ENCODE measurements at regions not wholly inside any gene's neighbourhood (a gene's known extent, or its start where the extent isn't known, plus 50 kb on each side); places are given as distances from the start of the nearest gene placed in this dataset.
"Not testable (repeated sequence)": the region's sequence is repeated elsewhere in the genome, so short reads cannot be mapped to it uniquely, and the experiment has no call there.

- in situ Hi-C loops (cut with MboI; ENCODE audit: low pct_unique_long_range_greater_than_20kb, low sequenced_read_pairs, unreplicated experiment) = no loop called here
- no peak for TF ChIP-seq CTCF (IDR thresholded peaks at IDR 0.05; ENCODE audit: extremely low read depth, insufficient read depth, missing control alignments)
- DNase-seq (ENCODE audit: low spot score) = no peak
These were observed 291.2 kb downstream of the ASMT start for GRCh38 chrX:1906028-1906427.

- DNase-seq (ENCODE audit: low spot score); in situ Hi-C loops (cut with MboI; ENCODE audit: low pct_unique_long_range_greater_than_20kb, low sequenced_read_pairs, unreplicated experiment): not testable (repeated sequence)
These were observed 294.1 kb downstream of the ASMT start for GRCh38 chrX:1908996-1909395.

GRCh38 chrX:1909419-1910206 is 294.8 kb downstream of the ASMT start:
- no peak for TF ChIP-seq CTCF (IDR thresholded peaks at IDR 0.05; ENCODE audit: extremely low read depth, insufficient read depth, missing control alignments)
- no peak for DNase-seq (ENCODE audit: low spot score)
- in situ Hi-C loops (cut with MboI; ENCODE audit: low pct_unique_long_range_greater_than_20kb, low sequenced_read_pairs, unreplicated experiment) = no loop called here

GRCh38 chrX:1910207-1910470 is 295.3 kb downstream of the ASMT start:
- no peak for TF ChIP-seq CTCF (IDR thresholded peaks at IDR 0.05; ENCODE audit: extremely low read depth, insufficient read depth, missing control alignments)
- in situ Hi-C loops (cut with MboI; ENCODE audit: low pct_unique_long_range_greater_than_20kb, low sequenced_read_pairs, unreplicated experiment) = no loop called here
- no peak for DNase-seq (ENCODE audit: low spot score)

GRCh38 chrX:1911401-1912128 is 296.7 kb downstream of the ASMT start:
- DNase-seq (ENCODE audit: low spot score) = no peak
- no peak for TF ChIP-seq CTCF (IDR thresholded peaks at IDR 0.05; ENCODE audit: extremely low read depth, insufficient read depth, missing control alignments)
- in situ Hi-C loops (cut with MboI; ENCODE audit: low pct_unique_long_range_greater_than_20kb, low sequenced_read_pairs, unreplicated experiment) = no loop called here

GRCh38 chrX:1912193-1912592 is 297.3 kb downstream of the ASMT start:
- in situ Hi-C loops (cut with MboI; ENCODE audit: low pct_unique_long_range_greater_than_20kb, low sequenced_read_pairs, unreplicated experiment) = no loop called here
- no peak for TF ChIP-seq CTCF (IDR thresholded peaks at IDR 0.05; ENCODE audit: extremely low read depth, insufficient read depth, missing control alignments)
- DNase-seq (ENCODE audit: low spot score) = no peak

GRCh38 chrX:1914606-1915365 is 299.9 kb downstream of the ASMT start:
- in situ Hi-C loops (cut with MboI; ENCODE audit: low pct_unique_long_range_greater_than_20kb, low sequenced_read_pairs, unreplicated experiment) = no loop called here
- no peak for DNase-seq (ENCODE audit: low spot score)
- no peak for TF ChIP-seq CTCF (IDR thresholded peaks at IDR 0.05; ENCODE audit: extremely low read depth, insufficient read depth, missing control alignments)

Measured in GM13977 (cell line).